Neural cell (in vitro differentiated cells): ENCODE measurements at regions not wholly inside any gene's neighbourhood (a gene's known extent, or its start where the extent isn't known, plus 50 kb on each side); places are given as distances from the start of the nearest gene placed in this dataset.

Source experiments
- EP300 ChIP-seq: fragments of 450-650 bp; conservative IDR thresholded peaks from 2 replicates; pipeline ENCODE4 v1.6.1; 2014; ENCODE audit warnings: antibody characterized with exemption, mild to moderate bottlenecking, moderate library complexity; ENCODE audit not compliant: poor library complexity, severe bottlenecking
- EZH2 ChIP-seq: fragments of 200-600, 300-800 bp; shearing (Covaris generic), sonication (generic); IDR thresholded peaks from 2 replicates; pipeline ENCODE4 v1.6.1; 2014; ENCODE audit warnings: antibody characterized with exemption, low read length, borderline replicate concordance, mild to moderate bottlenecking; ENCODE audit not compliant: insufficient read depth, poor library complexity, severe bottlenecking
- MXI1 ChIP-seq: fragments of 450-650 bp; conservative IDR thresholded peaks from 2 replicates; pipeline ENCODE4 v1.6.1; 2014; ENCODE audit warnings: antibody characterized with exemption, mild to moderate bottlenecking; ENCODE audit not compliant: poor library complexity, severe bottlenecking
- POLR2AphosphoS5 ChIP-seq: IDR thresholded peaks from 2 replicates; pipeline ENCODE4 v1.6.1; 2012
- RAD21 ChIP-seq: fragments of 450-650 bp; conservative IDR thresholded peaks from 2 replicates; pipeline ENCODE4 v1.6.1; 2014; ENCODE audit warnings: antibody characterized with exemption, mild to moderate bottlenecking, moderate library complexity
- SMC3 ChIP-seq: fragments of 450-650 bp; conservative IDR thresholded peaks from 2 replicates; pipeline ENCODE4 v1.6.1; 2014; ENCODE audit warnings: antibody characterized with exemption, mild to moderate bottlenecking, moderate library complexity; ENCODE audit not compliant: poor library complexity
- TF ChIP-seq, protein P1 (sequence below): fragments of 450-650 bp; IDR thresholded peaks from 2 replicates; pipeline ENCODE4 v1.5.1; 2014; ENCODE audit warnings: antibody characterized with exemption, mild to moderate bottlenecking, moderate library complexity; ENCODE audit not compliant: poor library complexity, severe bottlenecking
- TF ChIP-seq, protein P2 (sequence below): IDR thresholded peaks from 2 replicates; pipeline ENCODE4 v1.6.1; 2012; ENCODE audit warnings: borderline replicate concordance

DNA sequence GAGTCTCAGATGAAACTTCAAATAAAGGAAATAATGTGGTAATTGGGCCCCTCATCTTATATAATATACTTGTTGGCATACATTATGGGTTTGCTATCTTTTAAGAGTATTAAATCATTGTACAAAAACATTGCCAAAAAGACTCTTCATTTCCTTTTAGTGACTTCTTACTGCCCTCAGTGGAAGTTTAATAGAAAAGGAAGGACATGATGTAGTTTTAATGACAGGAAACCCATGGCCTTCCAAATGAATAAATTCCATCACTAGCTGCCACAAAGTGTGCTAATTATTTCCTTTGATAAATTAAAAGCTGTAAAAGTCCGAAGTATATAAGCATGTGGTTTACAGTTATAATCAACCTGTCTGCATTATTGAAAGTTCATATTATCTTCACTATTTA lies 350.9 kb upstream of the HAND2 start:
- TF ChIP-seq, protein P1, sequence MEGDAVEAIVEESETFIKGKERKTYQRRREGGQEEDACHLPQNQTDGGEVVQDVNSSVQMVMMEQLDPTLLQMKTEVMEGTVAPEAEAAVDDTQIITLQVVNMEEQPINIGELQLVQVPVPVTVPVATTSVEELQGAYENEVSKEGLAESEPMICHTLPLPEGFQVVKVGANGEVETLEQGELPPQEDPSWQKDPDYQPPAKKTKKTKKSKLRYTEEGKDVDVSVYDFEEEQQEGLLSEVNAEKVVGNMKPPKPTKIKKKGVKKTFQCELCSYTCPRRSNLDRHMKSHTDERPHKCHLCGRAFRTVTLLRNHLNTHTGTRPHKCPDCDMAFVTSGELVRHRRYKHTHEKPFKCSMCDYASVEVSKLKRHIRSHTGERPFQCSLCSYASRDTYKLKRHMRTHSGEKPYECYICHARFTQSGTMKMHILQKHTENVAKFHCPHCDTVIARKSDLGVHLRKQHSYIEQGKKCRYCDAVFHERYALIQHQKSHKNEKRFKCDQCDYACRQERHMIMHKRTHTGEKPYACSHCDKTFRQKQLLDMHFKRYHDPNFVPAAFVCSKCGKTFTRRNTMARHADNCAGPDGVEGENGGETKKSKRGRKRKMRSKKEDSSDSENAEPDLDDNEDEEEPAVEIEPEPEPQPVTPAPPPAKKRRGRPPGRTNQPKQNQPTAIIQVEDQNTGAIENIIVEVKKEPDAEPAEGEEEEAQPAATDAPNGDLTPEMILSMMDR: no peak
- TF ChIP-seq EP300: no peak
- TF ChIP-seq POLR2AphosphoS5: no peak
- no peak for TF ChIP-seq MXI1
- TF ChIP-seq EZH2: no peak
- no peak for TF ChIP-seq SMC3
- TF ChIP-seq, protein P2, sequence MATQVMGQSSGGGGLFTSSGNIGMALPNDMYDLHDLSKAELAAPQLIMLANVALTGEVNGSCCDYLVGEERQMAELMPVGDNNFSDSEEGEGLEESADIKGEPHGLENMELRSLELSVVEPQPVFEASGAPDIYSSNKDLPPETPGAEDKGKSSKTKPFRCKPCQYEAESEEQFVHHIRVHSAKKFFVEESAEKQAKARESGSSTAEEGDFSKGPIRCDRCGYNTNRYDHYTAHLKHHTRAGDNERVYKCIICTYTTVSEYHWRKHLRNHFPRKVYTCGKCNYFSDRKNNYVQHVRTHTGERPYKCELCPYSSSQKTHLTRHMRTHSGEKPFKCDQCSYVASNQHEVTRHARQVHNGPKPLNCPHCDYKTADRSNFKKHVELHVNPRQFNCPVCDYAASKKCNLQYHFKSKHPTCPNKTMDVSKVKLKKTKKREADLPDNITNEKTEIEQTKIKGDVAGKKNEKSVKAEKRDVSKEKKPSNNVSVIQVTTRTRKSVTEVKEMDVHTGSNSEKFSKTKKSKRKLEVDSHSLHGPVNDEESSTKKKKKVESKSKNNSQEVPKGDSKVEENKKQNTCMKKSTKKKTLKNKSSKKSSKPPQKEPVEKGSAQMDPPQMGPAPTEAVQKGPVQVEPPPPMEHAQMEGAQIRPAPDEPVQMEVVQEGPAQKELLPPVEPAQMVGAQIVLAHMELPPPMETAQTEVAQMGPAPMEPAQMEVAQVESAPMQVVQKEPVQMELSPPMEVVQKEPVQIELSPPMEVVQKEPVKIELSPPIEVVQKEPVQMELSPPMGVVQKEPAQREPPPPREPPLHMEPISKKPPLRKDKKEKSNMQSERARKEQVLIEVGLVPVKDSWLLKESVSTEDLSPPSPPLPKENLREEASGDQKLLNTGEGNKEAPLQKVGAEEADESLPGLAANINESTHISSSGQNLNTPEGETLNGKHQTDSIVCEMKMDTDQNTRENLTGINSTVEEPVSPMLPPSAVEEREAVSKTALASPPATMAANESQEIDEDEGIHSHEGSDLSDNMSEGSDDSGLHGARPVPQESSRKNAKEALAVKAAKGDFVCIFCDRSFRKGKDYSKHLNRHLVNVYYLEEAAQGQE: no peak
- no peak for TF ChIP-seq RAD21
